HG03521 (cell line): ENCODE measurements at regions not wholly inside any gene's neighbourhood (a gene's known extent, or its start where the extent isn't known, plus 50 kb on each side); places are given as distances from the start of the nearest gene placed in this dataset.
A peak's percentile ranks its signal among the peaks of the same experiment; 100 is the strongest.
"Not testable (repeated sequence)": the region's sequence is repeated elsewhere in the genome, so short reads cannot be mapped to it uniquely, and the experiment has no call there.

Experiments
- ATAC-seq: cut with Tn5 transposase; IDR thresholded peaks from one replicate; pipeline ENCODE4 v1.9.1; 2021; ENCODE audit warnings: mild to moderate bottlenecking, moderate library complexity; ENCODE audit not compliant: unreplicated experiment

GRCh38 chr12:76183459-76184186 is 99.1 kb upstream of the NAP1L1 start:
- peak; percentile 75 for ATAC-seq

- ATAC-seq: no peak
These were observed 96.2 kb upstream of the NAP1L1 start for GRCh38 chr12:76180401-76181277.

- ATAC-seq: no peak
These were observed 94.0 kb upstream of the NAP1L1 start for GRCh38 chr12:76178452-76178851.

DNA sequence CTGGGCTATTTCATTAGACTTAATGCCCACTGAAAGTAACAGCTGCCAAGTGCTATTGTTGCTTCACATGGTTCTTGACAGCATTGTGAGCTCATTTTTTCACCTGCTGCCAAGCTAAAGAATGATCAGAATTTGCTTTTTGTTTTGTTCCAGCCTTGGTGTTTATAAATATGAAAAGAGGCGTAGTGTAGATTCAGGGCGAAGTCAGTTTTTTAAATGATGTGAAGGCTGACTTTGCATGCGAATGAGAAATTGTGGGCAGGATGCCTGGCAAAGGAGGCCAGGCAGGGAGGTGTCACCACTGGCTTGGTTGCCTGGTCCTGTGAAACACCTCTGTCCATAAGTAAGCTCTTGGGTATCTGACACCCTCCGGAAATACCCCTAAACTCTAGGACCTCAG is 93.3 kb upstream of the NAP1L1 start:
- ATAC-seq: no peak

- ATAC-seq: no peak
These were observed 92.5 kb upstream of the NAP1L1 start for GRCh38 chr12:76176940-76177339.

GRCh38 chr12:76175946-76176345 is 91.5 kb upstream of the NAP1L1 start:
- ATAC-seq: not testable (repeated sequence)

- no peak for ATAC-seq
These were observed 89.3 kb upstream of the NAP1L1 start for GRCh38 chr12:76173756-76174155.

GRCh38 chr12:76158518-76159321 is 74.2 kb upstream of the NAP1L1 start:
- peak; percentile 96 for ATAC-seq

DNA sequence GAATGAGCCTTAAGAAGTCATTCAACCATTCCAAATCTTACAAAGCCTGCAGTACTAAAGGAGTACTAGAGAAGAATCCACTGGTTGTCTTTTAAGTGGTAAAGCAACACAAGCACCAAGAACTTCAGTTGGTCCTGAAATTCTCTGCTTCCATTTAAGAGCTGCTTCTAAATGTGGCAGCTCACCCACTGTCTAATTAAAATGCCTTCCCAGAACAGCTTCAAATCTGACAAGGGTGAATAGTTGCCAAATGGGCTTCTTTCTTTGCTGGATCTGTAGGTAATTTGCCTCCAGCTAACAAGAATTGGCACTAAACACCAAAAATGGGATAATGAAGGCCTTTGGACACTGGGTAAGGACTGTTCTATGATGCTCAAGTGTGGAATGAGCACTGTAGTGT is 72.2 kb upstream of the NAP1L1 start:
- no peak for ATAC-seq

- no peak for ATAC-seq
These were observed 71.8 kb upstream of the NAP1L1 start for GRCh38 chr12:76156314-76156713.

GRCh38 chr12:76155157-76155670 is 70.7 kb upstream of the NAP1L1 start:
- ATAC-seq: no peak

DNA sequence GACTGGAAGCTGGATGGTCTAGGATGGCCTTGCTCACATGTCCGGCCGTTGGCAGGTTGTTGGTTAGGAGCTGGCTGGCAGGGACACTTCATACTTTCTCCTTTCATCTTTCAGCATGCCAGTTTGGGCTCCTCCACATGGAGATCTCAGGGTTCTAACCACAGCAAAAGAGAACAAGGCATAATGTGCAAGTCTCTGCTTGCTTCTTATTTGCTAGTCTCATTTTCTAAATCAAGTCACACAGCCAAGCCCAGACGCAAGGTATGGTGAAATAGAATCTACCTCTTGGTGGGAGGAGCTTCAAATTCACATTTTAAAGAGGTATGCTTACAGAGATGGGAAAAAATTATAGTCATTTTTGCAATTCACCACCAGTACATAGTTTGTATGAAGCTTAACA is 69.1 kb upstream of the NAP1L1 start:
- ATAC-seq: no peak

DNA sequence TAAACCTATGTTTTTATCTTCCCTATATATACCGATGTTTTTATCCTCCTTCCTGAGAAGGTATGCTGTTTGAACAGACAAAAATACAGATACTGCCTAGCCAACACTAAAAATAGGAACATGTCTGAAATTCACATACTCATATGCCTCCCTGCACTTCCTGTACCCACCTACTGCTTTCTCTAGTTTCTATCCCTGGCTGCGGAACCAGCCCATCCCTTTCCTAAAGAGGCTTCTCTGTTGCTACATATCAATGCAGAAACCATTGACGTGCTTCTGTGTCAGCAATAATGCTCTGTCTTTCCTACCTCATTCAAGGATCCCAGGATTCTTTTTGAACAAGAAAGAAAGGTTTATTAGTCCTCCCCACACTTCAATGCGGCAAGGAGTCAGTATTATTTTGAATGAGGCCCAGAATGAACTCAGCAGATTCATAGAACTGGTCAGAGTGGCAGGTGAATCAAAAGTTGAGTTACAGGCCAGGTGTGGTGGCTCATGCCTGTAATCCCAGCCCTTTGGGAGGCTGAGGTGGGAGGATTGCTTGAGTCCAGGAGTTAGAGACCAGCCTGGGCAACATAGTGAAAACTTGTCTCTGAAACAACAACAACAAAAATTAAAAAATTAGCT is 67.8 kb upstream of the NAP1L1 start:
- peak; percentile 80 for ATAC-seq

- no peak for ATAC-seq
These were observed 59.7 kb upstream of the NAP1L1 start for GRCh38 chr12:76144245-76144549.

GRCh38 chr12:76143343-76144244 is 59.1 kb upstream of the NAP1L1 start:
- peak; percentile 93 for ATAC-seq

GRCh38 chr12:76142305-76142704 is 57.8 kb upstream of the NAP1L1 start:
- ATAC-seq: no peak

DNA sequence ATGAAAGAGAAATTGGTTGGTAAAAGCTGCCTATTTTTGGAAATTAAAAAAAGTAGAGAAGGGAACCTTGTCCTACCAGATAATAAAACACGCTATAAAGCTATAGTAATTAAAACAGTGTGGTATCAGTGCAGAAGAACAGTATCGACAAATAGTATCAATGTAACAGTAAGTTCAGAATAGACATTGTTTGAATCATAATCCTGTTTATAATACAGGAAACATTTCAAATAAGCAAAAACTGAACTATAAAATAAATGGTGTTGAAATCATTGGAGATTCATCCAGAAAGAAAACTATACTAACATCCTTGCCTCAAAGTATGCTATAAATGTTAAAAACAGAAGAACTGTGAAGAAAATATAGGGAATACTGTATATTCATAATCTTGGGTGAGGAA is 54.2 kb upstream of the NAP1L1 start:
- no peak for ATAC-seq

DNA sequence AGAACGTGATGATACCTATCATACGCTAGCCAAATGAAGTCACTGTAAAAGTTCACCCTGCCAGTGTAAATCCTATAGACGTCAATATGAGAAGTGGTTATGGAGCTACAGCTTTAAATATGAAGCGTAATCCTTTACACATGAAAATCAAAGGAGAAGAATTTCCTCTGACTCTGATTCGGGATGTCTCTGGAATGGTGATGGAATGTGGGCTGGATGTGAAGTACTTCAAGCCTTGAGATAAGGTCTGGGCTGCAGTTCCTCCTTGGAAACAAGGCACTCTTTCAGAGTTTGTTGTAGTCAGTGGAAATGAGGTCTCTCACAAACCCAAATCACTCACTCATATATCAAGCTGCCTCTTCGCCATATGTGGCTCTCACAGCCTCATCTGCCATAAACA is 53.1 kb upstream of the NAP1L1 start:
- no peak for ATAC-seq

DNA sequence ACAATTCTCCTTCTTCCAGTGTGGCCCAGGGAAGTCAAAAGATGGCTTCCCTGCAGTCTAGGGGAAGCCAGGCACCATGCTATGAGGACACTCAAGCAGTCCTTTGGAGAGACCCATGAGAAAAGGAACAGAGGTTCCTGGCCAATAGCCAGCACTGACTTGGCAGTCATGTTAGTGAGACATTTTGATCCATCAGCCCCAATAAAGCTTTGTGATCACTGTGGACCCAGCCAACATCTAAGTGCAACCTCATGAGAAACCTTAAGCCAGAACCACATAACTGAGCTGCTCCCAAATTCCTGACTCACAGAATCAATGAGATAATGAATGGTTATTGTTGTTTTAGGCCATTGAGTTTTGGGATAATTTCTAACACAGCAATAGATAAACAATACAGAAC is 51.0 kb upstream of the NAP1L1 start:
- no peak for ATAC-seq
